ENCODE measurements at regions not wholly inside any gene's neighbourhood (a gene's known extent, or its start where the extent isn't known, plus 50 kb on each side); places are given as distances from the start of the nearest gene placed in this dataset.

DNA sequence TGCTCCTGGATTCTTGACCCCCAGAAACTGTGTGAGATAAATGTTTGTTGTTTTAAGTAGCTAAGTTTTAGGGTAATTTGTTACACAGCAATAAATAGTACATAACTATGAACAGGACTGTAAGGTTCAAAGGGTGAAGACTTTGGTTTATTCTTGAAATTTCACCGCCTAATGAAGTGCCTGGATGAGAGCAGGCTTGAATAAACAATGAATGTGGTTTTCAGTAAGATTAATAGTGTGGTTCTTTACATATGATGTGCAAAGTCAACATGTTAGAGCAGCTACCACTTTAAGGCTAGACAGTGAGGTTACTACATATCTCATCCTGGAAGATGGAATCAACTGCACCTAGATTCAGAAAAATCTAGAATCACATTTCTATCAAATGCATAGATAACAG lies 145.2 kb upstream of the BTG1 start:
- ChIA-PET RAD21 (ENCODE audit: low non-redundant PET in 1 of 2, low total read pairs in 2 of 2, uncharacterized antibody in 2 of 2, unreplicated experiment in 2 of 2) (no interaction called here), POLR2A (interaction anchor here (1.4 kb wide), 1 partner anchor 145 kb away, joined by 4 read pairs; the partner anchor contains the start of gene BTG1), CTCF (no interaction called here)
- peaks cover 0 to 8% of the 10 kb centered on the region in 2 experiments; a peak in 1 of 4 replicates for H3K4me1 ChIP-seq (ENCODE audit: control insufficient read depth in 1 of 2, insufficient read depth in 2 of 2, low read length in 2 of 2)
- TF ChIP-seq, protein P1, sequence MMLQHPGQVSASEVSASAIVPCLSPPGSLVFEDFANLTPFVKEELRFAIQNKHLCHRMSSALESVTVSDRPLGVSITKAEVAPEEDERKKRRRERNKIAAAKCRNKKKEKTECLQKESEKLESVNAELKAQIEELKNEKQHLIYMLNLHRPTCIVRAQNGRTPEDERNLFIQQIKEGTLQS (IDR thresholded peaks at IDR 0.05): no peak
- TF ChIP-seq, protein P2, sequence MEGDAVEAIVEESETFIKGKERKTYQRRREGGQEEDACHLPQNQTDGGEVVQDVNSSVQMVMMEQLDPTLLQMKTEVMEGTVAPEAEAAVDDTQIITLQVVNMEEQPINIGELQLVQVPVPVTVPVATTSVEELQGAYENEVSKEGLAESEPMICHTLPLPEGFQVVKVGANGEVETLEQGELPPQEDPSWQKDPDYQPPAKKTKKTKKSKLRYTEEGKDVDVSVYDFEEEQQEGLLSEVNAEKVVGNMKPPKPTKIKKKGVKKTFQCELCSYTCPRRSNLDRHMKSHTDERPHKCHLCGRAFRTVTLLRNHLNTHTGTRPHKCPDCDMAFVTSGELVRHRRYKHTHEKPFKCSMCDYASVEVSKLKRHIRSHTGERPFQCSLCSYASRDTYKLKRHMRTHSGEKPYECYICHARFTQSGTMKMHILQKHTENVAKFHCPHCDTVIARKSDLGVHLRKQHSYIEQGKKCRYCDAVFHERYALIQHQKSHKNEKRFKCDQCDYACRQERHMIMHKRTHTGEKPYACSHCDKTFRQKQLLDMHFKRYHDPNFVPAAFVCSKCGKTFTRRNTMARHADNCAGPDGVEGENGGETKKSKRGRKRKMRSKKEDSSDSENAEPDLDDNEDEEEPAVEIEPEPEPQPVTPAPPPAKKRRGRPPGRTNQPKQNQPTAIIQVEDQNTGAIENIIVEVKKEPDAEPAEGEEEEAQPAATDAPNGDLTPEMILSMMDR (IDR thresholded peaks at IDR 0.05 in 2 of 3, conservative IDR thresholded peaks at IDR 0.05 in 1 of 3; ENCODE audit: borderline replicate concordance in 1 of 3, insufficient read depth in 1 of 3, low read depth in 2 of 3, low read length in 2 of 3): no peak
- TF ChIP-seq SIN3A (IDR thresholded peaks at IDR 0.05; ENCODE audit: low read depth) (no peak), YY1 (IDR thresholded peaks at IDR 0.05; ENCODE audit: extremely low read depth, insufficient replicate concordance, low read depth, low read length) (no peak), SP1 (IDR thresholded peaks at IDR 0.05; ENCODE audit: low read depth) (no peak), ZNF274 (IDR thresholded peaks at IDR 0.05; ENCODE audit: low read depth, low read length) (no peak), CEBPB (IDR thresholded peaks at IDR 0.05; ENCODE audit: low read depth) (no peak), POLR2A (IDR thresholded peaks at IDR 0.05; ENCODE audit: borderline replicate concordance, extremely low read depth, insufficient read depth, insufficient read length) (no peak), EZH2phosphoT487 (IDR thresholded peaks at IDR 0.05; ENCODE audit: borderline replicate concordance) (no peak), ZFX (IDR thresholded peaks at IDR 0.05) (no peak), EGR1 (IDR thresholded peaks at IDR 0.05; ENCODE audit: low read depth) (no peak), SRF (IDR thresholded peaks at IDR 0.05; ENCODE audit: low read depth) (no peak), TCF7L2 (IDR thresholded peaks at IDR 0.05; ENCODE audit: borderline replicate concordance, extremely low read depth, insufficient read depth, insufficient read length) (no peak), ELF1 (IDR thresholded peaks at IDR 0.05; ENCODE audit: borderline replicate concordance, low read depth) (no peak), CBX3 (IDR thresholded peaks at IDR 0.05; ENCODE audit: low read depth) (no peak), POLR2AphosphoS5 (IDR thresholded peaks at IDR 0.05; ENCODE audit: low read depth, low read length) (no peak)
- TF ChIP-seq, protein P3, sequence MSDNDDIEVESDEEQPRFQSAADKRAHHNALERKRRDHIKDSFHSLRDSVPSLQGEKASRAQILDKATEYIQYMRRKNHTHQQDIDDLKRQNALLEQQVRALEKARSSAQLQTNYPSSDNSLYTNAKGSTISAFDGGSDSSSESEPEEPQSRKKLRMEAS (IDR thresholded peaks at IDR 0.05): no peak
- TF ChIP-seq, protein P4, sequence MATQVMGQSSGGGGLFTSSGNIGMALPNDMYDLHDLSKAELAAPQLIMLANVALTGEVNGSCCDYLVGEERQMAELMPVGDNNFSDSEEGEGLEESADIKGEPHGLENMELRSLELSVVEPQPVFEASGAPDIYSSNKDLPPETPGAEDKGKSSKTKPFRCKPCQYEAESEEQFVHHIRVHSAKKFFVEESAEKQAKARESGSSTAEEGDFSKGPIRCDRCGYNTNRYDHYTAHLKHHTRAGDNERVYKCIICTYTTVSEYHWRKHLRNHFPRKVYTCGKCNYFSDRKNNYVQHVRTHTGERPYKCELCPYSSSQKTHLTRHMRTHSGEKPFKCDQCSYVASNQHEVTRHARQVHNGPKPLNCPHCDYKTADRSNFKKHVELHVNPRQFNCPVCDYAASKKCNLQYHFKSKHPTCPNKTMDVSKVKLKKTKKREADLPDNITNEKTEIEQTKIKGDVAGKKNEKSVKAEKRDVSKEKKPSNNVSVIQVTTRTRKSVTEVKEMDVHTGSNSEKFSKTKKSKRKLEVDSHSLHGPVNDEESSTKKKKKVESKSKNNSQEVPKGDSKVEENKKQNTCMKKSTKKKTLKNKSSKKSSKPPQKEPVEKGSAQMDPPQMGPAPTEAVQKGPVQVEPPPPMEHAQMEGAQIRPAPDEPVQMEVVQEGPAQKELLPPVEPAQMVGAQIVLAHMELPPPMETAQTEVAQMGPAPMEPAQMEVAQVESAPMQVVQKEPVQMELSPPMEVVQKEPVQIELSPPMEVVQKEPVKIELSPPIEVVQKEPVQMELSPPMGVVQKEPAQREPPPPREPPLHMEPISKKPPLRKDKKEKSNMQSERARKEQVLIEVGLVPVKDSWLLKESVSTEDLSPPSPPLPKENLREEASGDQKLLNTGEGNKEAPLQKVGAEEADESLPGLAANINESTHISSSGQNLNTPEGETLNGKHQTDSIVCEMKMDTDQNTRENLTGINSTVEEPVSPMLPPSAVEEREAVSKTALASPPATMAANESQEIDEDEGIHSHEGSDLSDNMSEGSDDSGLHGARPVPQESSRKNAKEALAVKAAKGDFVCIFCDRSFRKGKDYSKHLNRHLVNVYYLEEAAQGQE (IDR thresholded peaks at IDR 0.05; ENCODE audit: low read depth): no peak
- no peak overlapping the region for H3K9ac ChIP-seq (ENCODE audit: low read length)
- BruUV-seq (replicated peaks): no TSS peak
- H3K4me2 ChIP-seq (ENCODE audit: low read length): no peak overlapping the region
- no peak for ATAC-seq
- intact Hi-C loops (cut with micrococcal nuclease): no loop called here
- DNase-seq (ENCODE audit: low read depth, low spot score): no peak
- no peaks in the 10 kb centered on the region for H3K9me3 ChIP-seq (ENCODE audit: control insufficient read depth in 1 of 2, insufficient read depth in 1 of 2, low read depth in 1 of 2, low read length in 2 of 2)
- no peak overlapping the region for H3K4me3 ChIP-seq (replicated peaks in 1 of 2; ENCODE audit: low read depth in 1 of 2, low read length in 2 of 2)
- no peak overlapping the region for H2AFZ ChIP-seq (ENCODE audit: low read depth, low read length, poor library complexity, severe bottlenecking)
- H3K79me2 ChIP-seq (ENCODE audit: insufficient read depth, low read length): no peaks in the 10 kb centered on the region
- no peaks in the 10 kb centered on the region for H3K27me3 ChIP-seq (ENCODE audit: insufficient read depth, low read length)
- no peaks in the 10 kb centered on the region for H3K9me2 ChIP-seq (ENCODE audit: insufficient read depth)
- H3K27ac ChIP-seq (ENCODE audit: low read depth, low read length): no peak overlapping the region
- no peaks in the 10 kb centered on the region for H3K36me3 ChIP-seq (ENCODE audit: control insufficient read depth in 1 of 2, insufficient read depth in 2 of 2, low read length in 2 of 2)
- H4K20me1 ChIP-seq (ENCODE audit: insufficient read depth): no peaks in the 10 kb centered on the region

Measured in HCT116 (cell line).